PFSK-1 (cell line): ENCODE measurements at regions not wholly inside any gene's neighbourhood (a gene's known extent, or its start where the extent isn't known, plus 50 kb on each side); places are given as distances from the start of the nearest gene placed in this dataset.

Source experiments
- FOXP2 ChIP-seq: optimal IDR thresholded peaks from 2 replicates; pipeline ENCODE3; 2011; ENCODE audit warnings: borderline replicate concordance, control low read depth, inconsistent platforms; ENCODE audit not compliant: insufficient read depth; ENCODE audit errors: extremely low read length, extremely low read depth
- POLR2AphosphoS5 ChIP-seq: IDR thresholded peaks from 2 replicates; pipeline ENCODE4 v1.6.1; 2012; ENCODE audit warnings: low read depth, mild to moderate bottlenecking, control low read depth, low read length, moderate library complexity
- REST ChIP-seq, 2 experiments: IDR thresholded peaks; 2 replicates each; pipeline versions ENCODE4 v1.6.1 to v1.8.0; 2011 to 2012; ENCODE audit warnings: low read depth in 2 of 2, low read length in 2 of 2, control low read depth in 1 of 2, inconsistent platforms in 1 of 2, mild to moderate bottlenecking in 1 of 2, moderate library complexity in 1 of 2; ENCODE audit not compliant: insufficient read depth in 1 of 2
- SIN3A ChIP-seq: IDR thresholded peaks from 2 replicates; pipeline ENCODE4 v1.6.1; 2012; ENCODE audit warnings: mild to moderate bottlenecking, low read length, moderate library complexity, borderline replicate concordance; ENCODE audit not compliant: insufficient read depth
- TAF1 ChIP-seq: IDR thresholded peaks from 2 replicates; pipeline ENCODE4 v1.6.1; 2012; ENCODE audit warnings: low read length, control low read depth, borderline replicate concordance; ENCODE audit not compliant: insufficient read depth

- no peak for TF ChIP-seq REST (IDR thresholded peaks at IDR 0.05; ENCODE audit: insufficient read depth in 1 of 2, low read depth in 2 of 2, low read length in 2 of 2)
- no peak for TF ChIP-seq SIN3A
- TF ChIP-seq TAF1: no peak
- TF ChIP-seq POLR2AphosphoS5: no peak
- TF ChIP-seq FOXP2: no peak
Observed at GRCh38 chr3:35070088-35070487, 569.2 kb upstream of the ARPP21 start.

GRCh38 chr3:35071772-35072171, 567.6 kb upstream of the ARPP21 start:
- TF ChIP-seq TAF1 (no peak), SIN3A (no peak), POLR2AphosphoS5 (no peak), FOXP2 (no peak), REST (IDR thresholded peaks at IDR 0.05; ENCODE audit: insufficient read depth in 1 of 2, low read depth in 2 of 2, low read length in 2 of 2) (no peak)

- no peak for TF ChIP-seq REST (IDR thresholded peaks at IDR 0.05; ENCODE audit: insufficient read depth in 1 of 2, low read depth in 2 of 2, low read length in 2 of 2)
Observed at GRCh38 chr3:35078780-35079179, 560.5 kb upstream of the ARPP21 start.

GRCh38 chr3:35079403-35079802, 559.9 kb upstream of the ARPP21 start:
- TF ChIP-seq SIN3A: no peak
- TF ChIP-seq POLR2AphosphoS5: no peak
- no peak for TF ChIP-seq FOXP2
- TF ChIP-seq TAF1: no peak
- TF ChIP-seq REST (IDR thresholded peaks at IDR 0.05; ENCODE audit: insufficient read depth in 1 of 2, low read depth in 2 of 2, low read length in 2 of 2): no peak

- no peak for TF ChIP-seq FOXP2
- no peak for TF ChIP-seq REST (IDR thresholded peaks at IDR 0.05; ENCODE audit: insufficient read depth in 1 of 2, low read depth in 2 of 2, low read length in 2 of 2)
- no peak for TF ChIP-seq TAF1
- no peak for TF ChIP-seq SIN3A
- no peak for TF ChIP-seq POLR2AphosphoS5
Observed at GRCh38 chr3:35081899-35082298, 557.4 kb upstream of the ARPP21 start.
